H54 (cell line): ENCODE measurements at regions not wholly inside any gene's neighbourhood (a gene's known extent, or its start where the extent isn't known, plus 50 kb on each side); places are given as distances from the start of the nearest gene placed in this dataset.

Experiments
- DNase-seq: peaks from one replicate; pipeline ENCODE4 v3.0.0; 2011; ENCODE audit warnings: low spot score, mixed read lengths; ENCODE audit not compliant: insufficient read length
- FAIRE-seq: peaks from 3 replicates; lab custom pipeline; 2011; peaks lifted over from hg19 to GRCh38; lab: Jason Lieb, UNC
- POLR2A ChIP-seq: IDR thresholded peaks from 2 replicates; pipeline ENCODE4 v1.6.1; 2011; ENCODE audit warnings: low read depth, mild to moderate bottlenecking, low read length

DNA sequence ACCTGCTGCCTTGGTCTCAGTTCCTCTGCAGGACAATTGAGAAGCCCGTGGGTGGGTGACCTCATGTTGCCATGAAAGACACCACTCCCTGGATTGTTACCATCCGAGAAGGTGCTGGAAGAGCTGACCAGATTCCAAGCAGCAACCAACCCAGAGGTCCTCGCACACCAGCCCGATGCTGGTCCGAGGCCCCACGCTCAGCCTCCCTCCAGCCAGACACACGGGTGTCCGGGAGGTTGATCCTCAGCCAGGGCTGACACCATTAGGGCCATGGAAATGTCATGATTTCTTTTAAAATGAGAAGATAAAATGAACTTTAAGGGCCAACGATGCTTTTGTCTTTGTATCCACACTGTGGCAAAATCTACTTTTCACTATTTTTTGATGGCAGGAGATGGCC lies 242.3 kb downstream of the RBFOX3 start:
- DNase-seq, result no peak
- FAIRE-seq, result no peak
- TF ChIP-seq POLR2A, result no peak

DNA sequence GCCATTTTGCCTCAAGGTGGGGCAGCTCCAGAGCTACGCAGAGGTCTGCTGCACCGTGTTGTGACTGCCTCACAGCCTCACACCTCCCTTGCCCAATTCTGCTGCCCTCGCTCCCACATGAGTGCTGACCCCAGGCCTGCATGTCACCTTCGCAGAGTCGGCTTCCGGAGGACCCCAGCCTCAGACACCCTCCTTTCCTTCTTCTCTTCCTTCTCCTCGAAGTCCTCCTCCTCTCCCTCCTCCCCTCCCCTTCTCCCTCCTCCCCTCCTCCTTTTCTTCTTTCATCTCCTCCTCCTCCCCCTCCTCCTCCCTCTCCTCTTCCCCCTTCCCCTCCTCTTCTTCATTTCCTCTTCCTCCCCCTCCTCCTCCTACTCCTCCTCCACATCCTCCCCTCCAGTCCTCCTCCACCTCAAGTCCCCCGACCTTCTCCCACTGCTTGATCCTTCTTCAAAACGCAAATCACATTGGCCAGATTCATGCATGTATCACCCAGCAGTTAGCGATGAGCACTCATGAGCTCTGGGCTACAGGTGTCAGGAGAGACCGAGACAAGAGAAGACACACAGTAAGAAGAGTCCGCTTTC lies 243.8 kb downstream of the RBFOX3 start:
- DNase-seq, result no peak
- no peak for FAIRE-seq
- no peak for TF ChIP-seq POLR2A

DNA sequence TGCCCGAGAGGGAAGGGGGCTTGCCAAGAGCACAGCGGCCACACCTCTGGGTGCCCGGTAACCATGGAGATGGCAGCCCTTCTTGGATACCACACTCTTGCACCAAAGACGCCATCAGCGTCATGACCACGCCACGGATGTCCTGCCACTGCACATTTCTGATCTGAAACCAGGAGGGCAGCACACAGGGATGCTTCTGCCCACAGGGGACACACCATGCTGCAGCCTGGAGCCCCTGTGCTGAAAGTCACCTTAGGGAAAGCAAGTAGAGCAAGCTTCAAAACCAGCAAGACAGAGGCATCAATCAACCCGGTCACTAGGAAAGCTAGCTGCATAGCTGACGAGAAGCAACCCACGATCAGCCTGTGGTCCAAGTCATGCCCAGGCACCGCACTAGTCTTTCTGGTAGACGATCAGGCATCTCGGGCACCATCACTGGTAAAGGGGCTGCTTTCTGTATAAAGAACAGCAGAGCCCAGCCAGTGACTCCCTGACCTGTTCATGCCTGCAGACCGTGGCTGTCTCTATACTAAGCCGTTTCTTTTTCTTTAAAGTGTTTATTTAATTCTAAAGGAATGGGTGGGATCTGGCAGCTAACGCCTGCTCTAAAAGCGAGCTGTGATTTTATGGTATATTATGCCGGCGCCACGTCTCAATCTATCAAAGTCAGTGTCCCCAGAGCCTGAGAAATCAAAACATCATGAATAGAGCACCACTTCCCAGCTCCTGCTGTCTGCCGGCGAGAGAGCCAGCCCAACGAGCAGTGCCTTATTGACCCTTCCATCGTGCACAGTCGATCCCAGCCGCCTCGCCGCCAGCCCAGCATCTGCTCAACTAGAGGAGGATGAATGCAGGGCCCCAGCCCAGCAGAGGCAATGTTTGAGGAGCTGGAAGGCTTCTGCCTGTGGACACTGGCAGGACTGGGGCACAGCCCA lies 244.7 kb downstream of the RBFOX3 start:
- TF ChIP-seq POLR2A, result no peak
- FAIRE-seq (no peak), DNase-seq (no peak)

DNA sequence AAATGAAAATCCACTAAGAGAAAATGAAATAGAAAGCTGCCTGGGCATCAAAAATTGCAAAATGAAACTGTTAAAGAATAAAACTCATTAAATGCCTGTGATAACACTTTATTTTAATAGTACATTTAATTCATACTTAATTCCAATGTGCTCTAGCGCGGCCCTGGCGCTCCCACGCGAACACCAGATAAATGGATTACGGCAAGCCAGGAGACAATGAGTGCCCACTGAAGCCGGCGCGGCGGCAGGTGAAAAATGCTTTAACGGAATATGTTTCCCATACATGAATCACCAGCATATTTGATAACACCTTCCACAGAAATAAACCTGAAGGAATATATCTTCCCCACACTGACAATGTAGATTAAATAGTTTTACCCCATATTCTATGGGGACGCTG lies 245.5 kb downstream of the RBFOX3 start:
- DNase-seq, result no peak
- no peak for FAIRE-seq
- TF ChIP-seq POLR2A, result no peak

DNA sequence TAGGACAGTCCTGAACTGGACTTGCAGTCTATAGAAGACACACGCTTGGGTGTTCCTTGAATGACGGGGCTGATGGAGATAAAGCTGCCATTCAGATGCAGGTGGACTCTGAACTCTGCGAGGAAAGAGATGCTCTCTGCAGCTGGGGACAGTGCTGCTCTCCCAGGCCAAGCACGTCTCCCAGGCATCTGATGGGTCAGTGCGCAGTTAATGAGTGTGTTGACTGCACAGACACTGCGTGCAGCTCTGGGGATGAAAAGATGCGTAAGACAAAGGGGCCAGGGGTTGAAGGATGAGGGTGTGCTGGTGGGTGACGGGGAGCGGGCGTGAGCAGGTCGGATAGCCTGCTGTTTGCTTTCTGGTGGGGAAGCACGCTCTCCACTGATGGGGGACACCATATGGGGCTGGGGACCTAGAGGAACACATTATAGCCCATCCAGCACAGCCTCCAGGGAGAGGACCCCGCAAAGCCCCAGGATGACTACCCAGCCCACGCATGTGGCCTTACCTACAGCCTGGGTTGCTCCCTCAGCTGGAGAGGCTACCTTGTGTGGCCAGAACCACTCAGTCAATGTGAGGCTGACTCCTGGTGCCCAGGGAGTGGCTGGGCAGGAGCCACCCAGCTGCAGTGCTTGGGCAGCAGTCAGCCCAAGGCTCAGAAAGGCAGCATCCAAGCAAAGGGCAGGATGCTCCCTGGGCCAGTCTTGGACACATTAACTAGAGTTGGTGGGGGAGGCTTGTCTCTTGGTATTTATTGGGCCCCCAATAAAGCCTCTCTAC lies 246.3 kb downstream of the RBFOX3 start:
- TF ChIP-seq POLR2A, result no peak
- FAIRE-seq (no peak), DNase-seq (no peak)

DNA sequence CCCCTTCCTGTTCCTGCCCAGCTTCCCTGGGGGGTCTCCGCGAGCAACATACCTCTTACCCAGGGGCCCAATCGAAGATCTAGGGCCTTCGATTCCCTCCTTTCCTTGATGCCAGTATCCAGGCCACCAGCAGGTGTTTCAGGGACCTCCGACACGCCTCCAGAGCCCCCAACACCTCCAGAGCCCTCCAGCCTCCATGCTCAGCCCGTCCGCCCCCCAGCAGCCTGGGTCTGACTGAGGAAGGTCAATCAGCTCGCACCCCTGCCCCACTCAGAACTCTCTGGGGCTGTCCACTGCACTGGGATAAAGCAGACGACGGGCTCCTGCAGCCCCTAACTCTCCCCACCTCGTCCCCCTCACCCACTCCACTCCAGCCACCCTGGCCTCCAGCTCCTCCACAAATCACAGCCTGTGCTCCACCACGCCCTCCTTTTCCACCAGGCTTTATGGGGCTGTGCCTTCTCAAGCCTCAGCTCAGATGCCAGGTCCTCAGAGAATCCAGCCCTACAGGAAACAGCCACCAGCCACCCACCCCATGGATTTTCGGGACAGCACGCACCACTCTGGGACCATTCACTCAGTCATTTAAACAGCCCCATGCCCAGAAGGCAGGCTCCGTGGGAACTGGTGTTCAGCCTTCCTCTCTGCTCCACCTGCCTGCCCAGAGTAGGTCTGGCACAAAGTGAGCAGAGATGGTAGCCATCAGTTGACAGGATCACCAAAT lies 247.1 kb downstream of the RBFOX3 start:
- no peak for FAIRE-seq
- no peak for DNase-seq
- no peak for TF ChIP-seq POLR2A

DNA sequence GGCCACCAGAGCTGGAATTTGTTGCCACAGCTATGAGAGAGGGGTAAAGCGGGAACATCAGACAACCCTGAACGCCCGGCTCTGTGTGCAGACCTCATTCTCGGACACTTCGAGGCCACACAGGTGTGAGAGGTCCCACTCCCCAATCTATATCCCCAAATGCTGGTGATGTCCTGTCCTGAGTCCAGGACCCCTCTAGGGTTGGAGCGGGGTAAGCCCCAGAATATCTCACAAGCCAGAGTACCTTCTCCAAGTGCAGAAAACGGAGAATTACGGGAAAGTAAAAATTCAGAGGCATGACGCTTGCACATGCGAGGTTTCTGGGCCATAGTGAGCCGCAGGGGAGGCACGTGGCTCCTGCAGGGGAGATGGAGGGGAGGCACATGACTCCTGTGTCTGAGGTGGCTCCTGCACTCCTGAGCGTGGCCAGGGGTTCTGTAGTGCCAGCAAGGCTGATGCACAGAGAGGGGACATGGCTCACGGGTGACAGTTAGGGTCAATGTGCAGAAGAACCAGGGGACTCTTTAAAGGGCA lies 248.0 kb downstream of the RBFOX3 start:
- DNase-seq (no peak), FAIRE-seq (no peak)
- no peak for TF ChIP-seq POLR2A

DNA sequence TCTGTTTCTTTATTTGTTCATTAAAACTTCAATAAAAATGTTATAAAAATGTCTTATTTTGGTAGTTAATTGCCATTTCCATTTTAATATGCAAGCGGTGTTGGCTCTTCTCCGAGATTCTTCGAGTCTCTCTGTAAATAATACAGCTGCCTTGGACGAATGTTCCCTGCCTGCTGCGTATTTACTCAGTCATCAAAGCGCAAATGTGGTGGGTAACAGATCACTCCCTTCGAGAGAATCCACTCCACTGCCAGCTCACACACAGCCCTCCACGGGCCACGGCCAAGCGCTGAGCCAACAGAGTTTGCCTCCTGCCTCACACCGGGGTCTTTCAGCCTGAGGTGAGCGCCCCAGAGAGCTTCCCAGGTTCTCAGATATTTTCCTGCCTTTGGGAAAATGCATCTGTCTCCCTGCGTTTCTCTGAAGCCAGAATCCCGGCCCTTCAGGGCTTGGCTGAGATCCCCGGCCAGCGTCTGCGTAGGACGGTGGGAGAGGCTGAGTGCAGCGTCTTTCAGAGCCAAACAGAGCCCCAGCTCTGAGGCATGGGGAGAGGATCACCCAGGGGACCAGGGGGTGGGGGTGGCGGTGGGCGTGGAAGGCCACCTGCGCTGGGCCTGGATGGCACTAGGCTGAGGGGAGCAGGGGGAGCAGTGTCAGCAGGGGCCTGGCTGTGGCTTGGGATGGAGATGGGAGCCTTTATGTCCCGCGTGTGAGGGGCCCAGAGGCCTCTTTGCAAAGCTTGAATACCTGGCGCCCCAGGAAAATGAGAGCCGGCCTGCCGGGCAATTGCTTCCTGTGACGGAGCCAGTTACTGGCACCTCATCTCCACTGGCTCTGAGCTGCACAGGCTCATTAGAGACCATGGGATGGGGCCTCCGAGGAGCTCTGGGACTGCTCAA lies 248.7 kb downstream of the RBFOX3 start:
- no peak for TF ChIP-seq POLR2A
- FAIRE-seq (no peak), DNase-seq (no peak)

DNA sequence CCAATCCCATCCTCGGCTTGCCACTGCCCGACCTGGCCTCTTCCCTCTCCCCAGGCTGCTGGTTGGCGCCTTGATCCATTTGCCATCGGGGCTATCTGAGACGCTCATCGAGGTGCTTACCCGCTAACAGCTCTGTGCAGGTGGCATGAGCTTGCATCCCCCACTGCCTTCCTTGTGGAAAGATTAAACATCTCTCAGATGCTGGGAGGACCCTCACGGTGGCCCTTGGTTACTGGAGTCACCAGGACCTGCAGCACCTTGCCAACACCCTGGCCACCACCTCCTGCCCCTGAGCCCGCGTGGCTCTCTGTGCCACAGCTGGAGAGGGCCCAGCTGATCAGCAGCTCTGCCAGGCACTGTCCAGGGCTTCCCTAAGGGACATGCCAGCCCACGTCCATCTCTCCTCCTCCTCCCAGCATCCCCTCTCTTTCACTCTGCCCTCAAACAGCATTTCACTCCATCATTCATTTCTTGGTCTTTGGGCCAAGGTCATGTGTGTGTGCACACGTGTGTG lies 249.6 kb downstream of the RBFOX3 start:
- no peak for DNase-seq

DNA sequence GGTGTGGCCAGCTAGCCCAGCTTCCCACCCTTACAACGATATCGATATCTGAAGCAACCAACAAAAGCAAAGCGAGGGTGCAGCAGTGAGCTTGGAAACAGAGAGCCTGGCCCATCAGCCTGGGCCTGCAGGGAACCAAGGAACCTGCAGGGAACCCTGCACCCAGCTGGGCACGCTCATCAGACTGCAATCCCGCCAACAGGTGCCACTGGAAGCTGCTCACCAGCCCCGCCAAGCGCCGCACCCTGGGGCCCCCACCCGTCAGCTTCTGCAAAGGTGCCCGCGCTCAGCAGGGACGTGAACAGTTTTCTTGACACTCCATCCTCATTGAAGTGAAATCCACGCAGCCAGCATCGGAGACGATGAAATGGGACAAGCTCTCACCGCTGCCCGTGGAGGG lies 250.7 kb downstream of the RBFOX3 start:
- FAIRE-seq (no peak), DNase-seq (no peak)
- TF ChIP-seq POLR2A, result no peak

More for the DNA sequence above, 249.6 kb downstream of the RBFOX3 start:
- TF ChIP-seq POLR2A, result no peak
- FAIRE-seq, result no peak

DNA sequence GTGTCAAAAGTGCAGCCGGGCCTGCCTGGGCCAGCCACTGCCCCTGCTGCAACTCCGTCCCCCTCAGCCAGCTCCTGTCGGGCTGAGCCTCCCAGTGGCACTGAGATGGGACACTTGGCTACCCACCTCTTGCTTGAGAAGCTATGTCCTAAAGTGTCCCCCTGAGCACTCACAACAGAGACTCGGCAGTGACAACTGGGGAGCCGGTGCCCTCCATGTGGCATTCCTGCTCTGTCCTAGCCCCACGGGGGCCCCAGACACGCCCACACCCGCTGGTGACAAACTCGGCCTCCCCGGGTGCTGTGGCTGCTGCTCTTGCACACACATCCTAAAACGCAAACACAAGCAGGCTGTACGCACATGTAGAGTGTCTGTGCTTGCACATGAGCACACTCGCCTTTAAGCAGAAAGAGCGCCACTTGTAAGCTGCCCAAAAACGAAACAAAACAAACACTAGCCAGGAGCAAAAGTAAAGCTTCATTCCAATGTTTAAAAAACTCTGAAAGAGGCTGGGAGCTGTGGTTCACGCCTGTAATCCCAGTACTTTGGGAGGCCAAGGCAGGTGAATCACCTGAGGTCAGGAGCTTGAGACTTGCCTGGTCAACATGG lies 253.9 kb downstream of the RBFOX3 start:
- no peak for DNase-seq
- no peak for TF ChIP-seq POLR2A
- no peak for FAIRE-seq

DNA sequence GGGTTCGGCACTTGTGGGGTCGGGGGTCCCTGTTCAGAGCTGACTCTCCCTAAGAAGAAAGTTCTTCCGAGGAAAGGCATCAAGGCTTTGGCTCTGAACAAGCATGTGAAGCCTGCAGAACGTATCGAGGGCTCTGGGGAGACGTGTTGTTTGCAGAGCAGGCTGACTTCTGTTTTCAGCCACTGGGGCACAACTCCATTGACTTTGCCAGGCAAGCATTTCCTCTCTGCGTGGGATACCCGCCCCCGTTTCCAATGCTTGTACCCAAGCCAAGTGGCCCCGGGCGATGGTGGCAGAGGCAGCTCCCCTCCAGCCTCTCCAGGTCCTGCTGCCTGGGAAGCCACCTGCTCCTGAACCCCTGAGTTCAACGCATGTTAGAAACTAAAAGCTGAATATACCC lies 255.7 kb downstream of the RBFOX3 start:
- no peak for DNase-seq
- TF ChIP-seq POLR2A, result no peak
- FAIRE-seq, result no peak
